IMR-90 (cell line): ENCODE measurements at regions not wholly inside any gene's neighbourhood (a gene's known extent, or its start where the extent isn't known, plus 50 kb on each side); places are given as distances from the start of the nearest gene placed in this dataset.

Experiments
- ATAC-seq: fragments of 200-7000 bp; cut with Tn5 transposase; 2 replicates; pipeline ENCODE4 v1.9.1; 2020; ENCODE audit warnings: low read depth, mild to moderate bottlenecking, moderate library complexity
- BruUV-seq: library from RNA; stranded (reverse); fragments of 400-500 nt; replicated peaks from 2 replicates; lab custom pipeline; 2021; lab: Mats Ljungman, UMichigan
- CTCF ChIA-PET: fragments of 300-600 bp; formaldehyde crosslinking; extraction: SDS; loops from one replicate; lab custom pipeline; 2021; ENCODE audit warnings: antibody characterized with exemption; lab: Yijun Ruan, JAX
- POLR2A ChIA-PET: fragments of 300-600 bp; sonication (Branson Sonifier 250); formaldehyde crosslinking; loops from one replicate; lab custom pipeline; 2022; ENCODE audit warnings: antibody characterized with exemption; ENCODE audit not compliant: unreplicated experiment; lab: Charles Lee
- DNase-seq: peaks from one replicate; pipeline ENCODE4 v3.0.0; 2013
- H2AFZ ChIP-seq: replicated peaks from 2 replicates; pipeline ENCODE3; 2013; ENCODE audit warnings: low read length, mild to moderate bottlenecking; ENCODE audit not compliant: poor library complexity
- H2AK5ac ChIP-seq: 2 replicates; pipeline ENCODE4 v1.6.1; 2013; ENCODE audit warnings: low read depth, low read length, inconsistent platforms
- H2AK9ac ChIP-seq: replicated peaks from 2 replicates; pipeline ENCODE3; 2013; ENCODE audit warnings: mild to moderate bottlenecking, low read depth, low read length, moderate library complexity; ENCODE audit not compliant: poor library complexity
- H2BK120ac ChIP-seq: 2 replicates; pipeline ENCODE4 v1.6.1; 2013; ENCODE audit warnings: low read depth, low read length, inconsistent platforms
- H2BK15ac ChIP-seq: 3 replicates; pipeline ENCODE4 v1.6.1; 2013; ENCODE audit warnings: low read depth, low read length, inconsistent platforms
- H2BK20ac ChIP-seq: 2 replicates; pipeline ENCODE4 v1.6.1; 2013; ENCODE audit warnings: low read depth, mild to moderate bottlenecking, inconsistent platforms, low read length, moderate library complexity
- H2BK5ac ChIP-seq: 2 replicates; pipeline ENCODE4 v1.6.1; 2013; ENCODE audit warnings: mild to moderate bottlenecking, low read depth, low read length, inconsistent platforms; ENCODE audit not compliant: poor library complexity, severe bottlenecking
- H3K14ac ChIP-seq: replicated peaks from 2 replicates; pipeline ENCODE4 v1.6.1; 2013; ENCODE audit warnings: low read depth, low read length, inconsistent platforms
- H3K18ac ChIP-seq: 2 replicates; pipeline ENCODE4 v1.6.1; 2013; ENCODE audit warnings: low read depth, low read length, control low read depth
- H3K23ac ChIP-seq: 2 replicates; pipeline ENCODE4 v1.6.1; 2013; ENCODE audit warnings: low read depth, low read length, inconsistent platforms
- H3K27ac ChIP-seq: 2 replicates; pipeline ENCODE4 v1.5.1; 2013; ENCODE audit warnings: mild to moderate bottlenecking, control low read depth, low read length; ENCODE audit not compliant: insufficient read depth
- H3K27me3 ChIP-seq: 2 replicates; pipeline ENCODE4 v1.6.1; 2013; ENCODE audit warnings: low read length; ENCODE audit not compliant: control insufficient read depth, insufficient read depth
- H3K36me3 ChIP-seq: 2 replicates; pipeline ENCODE4 v1.6.1; 2013; ENCODE audit warnings: low read length, mixed read lengths; ENCODE audit not compliant: control insufficient read depth, insufficient read depth
- H3K4ac ChIP-seq: 2 replicates; pipeline ENCODE4 v1.6.1; 2013; ENCODE audit warnings: low read depth, low read length, inconsistent platforms
- H3K4me1 ChIP-seq: 2 replicates; pipeline ENCODE4 v1.6.1; 2013; ENCODE audit warnings: low read length, mixed read lengths; ENCODE audit not compliant: control insufficient read depth, insufficient read depth
- H3K4me2 ChIP-seq: 2 replicates; pipeline ENCODE4 v1.6.1; 2013; ENCODE audit warnings: low read depth, mild to moderate bottlenecking, control low read depth, low read length, moderate library complexity
- H3K4me3 ChIP-seq: 2 replicates; pipeline ENCODE4 v1.5.1; 2013; ENCODE audit warnings: low read depth, mild to moderate bottlenecking, control low read depth, low read length, moderate library complexity; ENCODE audit not compliant: insufficient read depth
- H3K56ac ChIP-seq: 2 replicates; pipeline ENCODE4 v1.6.1; 2013; ENCODE audit warnings: low read length, inconsistent platforms; ENCODE audit not compliant: insufficient read depth; ENCODE audit errors: extremely low read depth
- H3K79me1 ChIP-seq, 2 experiments: 2 replicates each; pipeline ENCODE4 v1.6.1; 2013; ENCODE audit warnings: low read length in 2 of 2, inconsistent platforms in 1 of 2, low read depth in 1 of 2
- H3K9ac ChIP-seq: 2 replicates; pipeline ENCODE4 v1.6.1; 2013; ENCODE audit warnings: low read depth, low read length, control low read depth
- H3K9me1 ChIP-seq: 2 replicates; pipeline ENCODE4 v1.6.1; 2013; ENCODE audit warnings: low read length, inconsistent platforms; ENCODE audit not compliant: insufficient read depth
- H3K9me3 ChIP-seq: 2 replicates; pipeline ENCODE4 v1.6.1; 2013; ENCODE audit warnings: low read length; ENCODE audit not compliant: control insufficient read depth, insufficient read depth
- H4K20me1 ChIP-seq: 2 replicates; pipeline ENCODE4 v1.6.1; 2013; ENCODE audit warnings: low read length, inconsistent platforms; ENCODE audit not compliant: insufficient read depth
- H4K5ac ChIP-seq: 2 replicates; pipeline ENCODE4 v1.6.1; 2013; ENCODE audit warnings: mild to moderate bottlenecking, low read depth, low read length, control low read depth
- H4K8ac ChIP-seq, 2 experiments: 2 replicates each; pipeline ENCODE4 v1.6.1; 2013; ENCODE audit warnings: low read depth in 2 of 2, low read length in 2 of 2, control low read depth in 1 of 2, inconsistent platforms in 1 of 2
- H4K91ac ChIP-seq: 2 replicates; pipeline ENCODE4 v1.6.1; 2013; ENCODE audit warnings: low read depth, low read length, inconsistent platforms; ENCODE audit not compliant: insufficient read depth
- BHLHE40 ChIP-seq: fragments of 150-350 bp; IDR thresholded peaks from 2 replicates; pipeline ENCODE4 v1.6.1; 2016; ENCODE audit warnings: mild to moderate bottlenecking, low read depth, low read length
- CEBPB ChIP-seq: IDR thresholded peaks from 2 replicates; pipeline ENCODE4 v1.6.1; 2012; ENCODE audit warnings: low read depth, low read length, improper control_type of control experiment
- CHD1 ChIP-seq: IDR thresholded peaks from 2 replicates; pipeline ENCODE4 v1.6.1; 2012; ENCODE audit warnings: low read depth, low read length, improper control_type of control experiment
- FOS ChIP-seq: fragments of 150-350 bp; IDR thresholded peaks from 2 replicates; pipeline ENCODE4 v1.6.1; 2016; ENCODE audit warnings: low read depth, low read length
- MAFK ChIP-seq: IDR thresholded peaks from 2 replicates; pipeline ENCODE4 v1.6.1; 2012; ENCODE audit warnings: low read depth, low read length, improper control_type of control experiment
- MAZ ChIP-seq: IDR thresholded peaks from 2 replicates; pipeline ENCODE4 v1.6.1; 2012; ENCODE audit warnings: low read depth, mild to moderate bottlenecking, low read length, improper control_type of control experiment, moderate library complexity, borderline replicate concordance
- MXI1 ChIP-seq: IDR thresholded peaks from 2 replicates; pipeline ENCODE4 v1.6.1; 2012; ENCODE audit warnings: low read depth, mild to moderate bottlenecking, low read length, moderate library complexity, borderline replicate concordance
- NFE2L2 ChIP-seq: fragments of 150-350 bp; IDR thresholded peaks from 2 replicates; pipeline ENCODE4 v1.6.1; 2016; ENCODE audit warnings: low read depth, mild to moderate bottlenecking, low read length
- POLR2A ChIP-seq: IDR thresholded peaks from 2 replicates; pipeline ENCODE4 v1.6.1; 2012; ENCODE audit warnings: mild to moderate bottlenecking, low read depth, low read length
- RAD21 ChIP-seq: IDR thresholded peaks from 2 replicates; pipeline ENCODE4 v1.6.1; 2012; ENCODE audit warnings: low read length, improper control_type of control experiment
- RCOR1 ChIP-seq: IDR thresholded peaks from 2 replicates; pipeline ENCODE4 v1.6.1; 2012; ENCODE audit warnings: mild to moderate bottlenecking, low read length, improper control_type of control experiment; ENCODE audit not compliant: insufficient replicate concordance
- RFX5 ChIP-seq: IDR thresholded peaks from 2 replicates; pipeline ENCODE4 v1.8.0; 2012; ENCODE audit warnings: low read depth, mild to moderate bottlenecking, low read length, moderate library complexity
- SMC3 ChIP-seq: fragments of 150-350 bp; IDR thresholded peaks from 2 replicates; pipeline ENCODE4 v1.6.1; 2016; ENCODE audit warnings: low read depth, mild to moderate bottlenecking, antibody characterized with exemption, low read length, moderate library complexity
- dilution Hi-C: fragments of 300-500 bp; cut with HindIII; formaldehyde crosslinking; loops from one replicate; pipeline ENCODE4 v1.14.3; 2018; ENCODE audit warnings: low sequenced_read_pairs; ENCODE audit not compliant: unreplicated experiment
- in situ Hi-C: fragments of 300-500 bp; cut with MboI; formaldehyde crosslinking; loops from 3 replicates; pipeline ENCODE4 v1.14.3; 2019; ENCODE audit warnings: low sequenced_read_pairs, inconsistent platforms, mixed read lengths
- intact Hi-C: fragments of 100-400 bp; cut with micrococcal nuclease; formaldehyde crosslinking; loops from 2 replicates; pipeline ENCODE4 v1.10.0; 2022
- TF ChIP-seq, protein P1 (sequence below): fragments of 150-350 bp; IDR thresholded peaks from 2 replicates; pipeline ENCODE4 v1.6.1; 2017; ENCODE audit warnings: mild to moderate bottlenecking, antibody characterized with exemption, low read length, low read depth
- TF ChIP-seq, protein P2 (sequence below): fragments of 150-350 bp; IDR thresholded peaks from 2 replicates; pipeline ENCODE4 v1.6.1; 2016; ENCODE audit warnings: low read depth, mild to moderate bottlenecking, low read length, moderate library complexity, borderline replicate concordance
- TF ChIP-seq, protein P3 (sequence below): conservative IDR thresholded peaks from 2 replicates; pipeline ENCODE4 v1.5.1; 2012; ENCODE audit warnings: mild to moderate bottlenecking, low read depth, low read length, improper control_type of control experiment

DNA sequence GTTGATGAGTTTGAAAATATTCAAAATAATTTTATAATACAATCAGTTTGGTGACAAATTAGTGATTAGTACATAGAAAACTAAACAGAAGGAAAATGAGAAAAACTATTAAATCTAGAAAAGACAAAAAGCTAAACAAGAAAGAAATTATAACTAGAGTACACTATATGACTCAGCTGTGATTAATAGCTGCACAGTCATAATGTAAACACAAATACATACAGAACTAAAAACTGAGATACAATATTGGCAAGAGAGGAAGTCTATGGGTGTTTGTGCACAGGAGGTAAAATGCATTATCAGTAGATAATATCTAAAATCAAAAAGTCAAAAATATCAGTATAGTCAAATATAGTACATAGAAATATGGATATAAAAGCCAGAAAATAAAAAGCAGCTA lies 80.7 kb upstream of the PCSK6 start:
- no peak overlapping the region for H4K5ac ChIP-seq
- no peaks in the 10 kb centered on the region for H3K4me1 ChIP-seq
- H3K4me3 ChIP-seq = no peak overlapping the region
- no peak overlapping the region for H2AFZ ChIP-seq
- H4K20me1 ChIP-seq = no peaks in the 10 kb centered on the region
- no peak overlapping the region for H2AK5ac ChIP-seq
- no peaks in the 10 kb centered on the region for H3K79me1 ChIP-seq
- BruUV-seq = no TSS peak
- peaks cover 12% of the 10 kb centered on the region for H3K27me3 ChIP-seq
- no peak overlapping the region for H2BK15ac ChIP-seq
- dilution Hi-C loops = no loop called here
- H2BK20ac ChIP-seq = no peak overlapping the region
- H2AK9ac ChIP-seq = no peak overlapping the region
- no peak overlapping the region for H3K4ac ChIP-seq
- no peak overlapping the region for H3K27ac ChIP-seq
- CTCF ChIA-PET = no interaction called here
- no peak for ATAC-seq
- no peaks in the 10 kb centered on the region; the same call in 1 of the 2 replicates for H3K9me3 ChIP-seq
- H3K56ac ChIP-seq = no peak overlapping the region
- no peak overlapping the region for H3K18ac ChIP-seq
- intact Hi-C loops = no loop called here
- H3K9me1 ChIP-seq = no peaks in the 10 kb centered on the region
- H4K91ac ChIP-seq = no peak overlapping the region
- no peak for TF ChIP-seq RFX5
- no peak for TF ChIP-seq POLR2A
- no peak for TF ChIP-seq NFE2L2
- TF ChIP-seq MAZ = no peak
- TF ChIP-seq MXI1 = no peak
- TF ChIP-seq BHLHE40 = no peak
- TF ChIP-seq, protein P1, sequence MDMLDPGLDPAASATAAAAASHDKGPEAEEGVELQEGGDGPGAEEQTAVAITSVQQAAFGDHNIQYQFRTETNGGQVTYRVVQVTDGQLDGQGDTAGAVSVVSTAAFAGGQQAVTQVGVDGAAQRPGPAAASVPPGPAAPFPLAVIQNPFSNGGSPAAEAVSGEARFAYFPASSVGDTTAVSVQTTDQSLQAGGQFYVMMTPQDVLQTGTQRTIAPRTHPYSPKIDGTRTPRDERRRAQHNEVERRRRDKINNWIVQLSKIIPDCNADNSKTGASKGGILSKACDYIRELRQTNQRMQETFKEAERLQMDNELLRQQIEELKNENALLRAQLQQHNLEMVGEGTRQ = no peak
- TF ChIP-seq MAFK = no peak
- TF ChIP-seq RCOR1 = no peak
- TF ChIP-seq CEBPB = no peak
- TF ChIP-seq FOS = no peak
- no peak for TF ChIP-seq RAD21
- TF ChIP-seq, protein P2, sequence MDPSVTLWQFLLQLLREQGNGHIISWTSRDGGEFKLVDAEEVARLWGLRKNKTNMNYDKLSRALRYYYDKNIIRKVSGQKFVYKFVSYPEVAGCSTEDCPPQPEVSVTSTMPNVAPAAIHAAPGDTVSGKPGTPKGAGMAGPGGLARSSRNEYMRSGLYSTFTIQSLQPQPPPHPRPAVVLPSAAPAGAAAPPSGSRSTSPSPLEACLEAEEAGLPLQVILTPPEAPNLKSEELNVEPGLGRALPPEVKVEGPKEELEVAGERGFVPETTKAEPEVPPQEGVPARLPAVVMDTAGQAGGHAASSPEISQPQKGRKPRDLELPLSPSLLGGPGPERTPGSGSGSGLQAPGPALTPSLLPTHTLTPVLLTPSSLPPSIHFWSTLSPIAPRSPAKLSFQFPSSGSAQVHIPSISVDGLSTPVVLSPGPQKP = no peak
- TF ChIP-seq, protein P3, sequence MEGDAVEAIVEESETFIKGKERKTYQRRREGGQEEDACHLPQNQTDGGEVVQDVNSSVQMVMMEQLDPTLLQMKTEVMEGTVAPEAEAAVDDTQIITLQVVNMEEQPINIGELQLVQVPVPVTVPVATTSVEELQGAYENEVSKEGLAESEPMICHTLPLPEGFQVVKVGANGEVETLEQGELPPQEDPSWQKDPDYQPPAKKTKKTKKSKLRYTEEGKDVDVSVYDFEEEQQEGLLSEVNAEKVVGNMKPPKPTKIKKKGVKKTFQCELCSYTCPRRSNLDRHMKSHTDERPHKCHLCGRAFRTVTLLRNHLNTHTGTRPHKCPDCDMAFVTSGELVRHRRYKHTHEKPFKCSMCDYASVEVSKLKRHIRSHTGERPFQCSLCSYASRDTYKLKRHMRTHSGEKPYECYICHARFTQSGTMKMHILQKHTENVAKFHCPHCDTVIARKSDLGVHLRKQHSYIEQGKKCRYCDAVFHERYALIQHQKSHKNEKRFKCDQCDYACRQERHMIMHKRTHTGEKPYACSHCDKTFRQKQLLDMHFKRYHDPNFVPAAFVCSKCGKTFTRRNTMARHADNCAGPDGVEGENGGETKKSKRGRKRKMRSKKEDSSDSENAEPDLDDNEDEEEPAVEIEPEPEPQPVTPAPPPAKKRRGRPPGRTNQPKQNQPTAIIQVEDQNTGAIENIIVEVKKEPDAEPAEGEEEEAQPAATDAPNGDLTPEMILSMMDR = no peak
- TF ChIP-seq CHD1 = no peak
- TF ChIP-seq SMC3 = no peak
- POLR2A ChIA-PET = interaction anchor here (0.6 kb wide), 1 partner anchor 71 kb away, joined by 4 read pairs; no protein-coding TSS in a partner anchor
- no peak overlapping the region for H3K9ac ChIP-seq
- DNase-seq = no peak
- no peak overlapping the region for H3K4me2 ChIP-seq
- no peak overlapping the region for H3K14ac ChIP-seq
- H2BK120ac ChIP-seq = no peak overlapping the region
- no peak overlapping the region for H4K8ac ChIP-seq
- in situ Hi-C loops = no loop called here
- no peak overlapping the region for H3K23ac ChIP-seq
- H2BK5ac ChIP-seq = no peak overlapping the region
- H3K36me3 ChIP-seq = no peaks in the 10 kb centered on the region
